ENCODE measurements at regions not wholly inside any gene's neighbourhood (a gene's known extent, or its start where the extent isn't known, plus 50 kb on each side); places are given as distances from the start of the nearest gene placed in this dataset.

- no peak overlapping the region for H3K27ac ChIP-seq (ENCODE audit: extremely low read length, insufficient read depth, low read length)
- H3K36me3 ChIP-seq (replicated peaks in 1 of 2; ENCODE audit: control insufficient read depth in 1 of 2, insufficient read depth in 2 of 2, low read length in 2 of 2): no peaks in the 10 kb centered on the region
- ChIA-PET CTCF (ENCODE audit: low intra/inter-chr PET ratio, low total read pairs) (no interaction called here), POLR2A (no interaction called here)
- H3K4me3 ChIP-seq (replicated peaks in 1 of 3; ENCODE audit: insufficient read depth in 1 of 3, low read depth in 2 of 3, low read length in 3 of 3): no peak overlapping the region
- H3K4me1 ChIP-seq (ENCODE audit: insufficient read depth, low read length): peaks cover 12% of the 10 kb centered on the region
- H3K79me2 ChIP-seq (ENCODE audit: insufficient read depth, low read length): no peaks in the 10 kb centered on the region
- 66% methylated on average over 8 of the region's 8 CpGs for WGBS (ENCODE audit: low lambda C conversion rate)
- H3K27me3 ChIP-seq (ENCODE audit: control insufficient read depth in 1 of 2, insufficient read depth in 2 of 2, low read length in 2 of 2): peaks cover 1 to 26% of the 10 kb centered on the region in 2 experiments; a peak in 4 of 5 replicates
- in situ Hi-C loops (cut with HindIII; ENCODE audit: extremely low pct_ligation_motif_present, low pct_unique_long_range_greater_than_20kb) (no loop called here), intact Hi-C loops (cut with micrococcal nuclease; ENCODE audit: unreplicated experiment) (no loop called here)
- TF ChIP-seq GZF1 (CRISPR knock-in tag; IDR thresholded peaks at IDR 0.05): no peak
- no peak for TF ChIP-seq CAMTA2 (CRISPR knock-in tag; IDR thresholded peaks at IDR 0.05; ENCODE audit: borderline replicate concordance)
- no peak for TF ChIP-seq CREM (IDR thresholded peaks at IDR 0.05)
- TF ChIP-seq CREM (CRISPR knock-in tag; IDR thresholded peaks at IDR 0.05): no peak
- TF ChIP-seq ZNF724P (CRISPR knock-in tag; IDR thresholded peaks at IDR 0.05; ENCODE audit: borderline replicate concordance): no peak
- no peak for TF ChIP-seq ZNF501 (CRISPR knock-in tag; IDR thresholded peaks at IDR 0.05)
- TF ChIP-seq CSRNP2 (CRISPR knock-in tag; conservative IDR thresholded peaks at IDR 0.05; ENCODE audit: low read depth): no peak
- TF ChIP-seq ZBTB8A (CRISPR knock-in tag; IDR thresholded peaks at IDR 0.05; ENCODE audit: borderline replicate concordance, low read depth): no peak
- TF ChIP-seq ZNF747 (CRISPR knock-in tag; IDR thresholded peaks at IDR 0.05; ENCODE audit: borderline replicate concordance): no peak
- TF ChIP-seq MZF1 (CRISPR knock-in tag; IDR thresholded peaks at IDR 0.05; ENCODE audit: borderline replicate concordance): no peak
- no peak for TF ChIP-seq ATF3 (CRISPR knock-in tag; IDR thresholded peaks at IDR 0.05)
- TF ChIP-seq ZNF12 (CRISPR knock-in tag; IDR thresholded peaks at IDR 0.05): no peak
- peak overlapping the region; percentile 28; the same call in 1 of the 2 replicates for H3K4me2 ChIP-seq (ENCODE audit: low read depth, low read length)
- DNase-seq (ENCODE audit: low spot score) (no peak), ATAC-seq (no peak), FAIRE-seq (no peak)
- no peaks in the 10 kb centered on the region for H3K9me3 ChIP-seq (ENCODE audit: low read length)
- H3K9ac ChIP-seq (ENCODE audit: insufficient read depth, low read depth, low read length): no peak overlapping the region
- H4K20me1 ChIP-seq (ENCODE audit: insufficient read depth, low read length): no peaks in the 10 kb centered on the region
- no peak overlapping the region for H2AFZ ChIP-seq (ENCODE audit: low read length)
- no TSS peak for BruUV-seq (replicated peaks)
These were observed 291.7 kb downstream of the FAM43A start for GRCh38 chr3:194977356-194977755.
